ENCODE measurements at regions not wholly inside any gene's neighbourhood (a gene's known extent, or its start where the extent isn't known, plus 50 kb on each side); places are given as distances from the start of the nearest gene placed in this dataset.

- no peak for TF ChIP-seq ZNF280D (tag by site-specific recombination; IDR thresholded peaks at IDR 0.05)
- no peak for TF ChIP-seq HIC1 (tag by site-specific recombination; IDR thresholded peaks at IDR 0.05)
These were observed 84.1 kb upstream of the PRR23C start (continued) for GRCh38 chr3:139128803-139129202.

- ChIA-PET CTCF (no interaction called here), POLR2A (no interaction called here)
- Histone ChIP-seq H3K36me3 (ENCODE audit: control insufficient read depth in 2 of 2, insufficient read depth in 1 of 2, low read length in 2 of 2) (no peaks in the 10 kb centered on the region), H3K27ac (ENCODE audit: extremely low read depth, low read depth, low read length) (no peak overlapping the region), H3K9me3 (ENCODE audit: control insufficient read depth, insufficient read depth, low read depth, low read length) (no peaks in the 10 kb centered on the region), H3K4me3 (ENCODE audit: low read depth, low read length) (no peak overlapping the region), H3K4me1 (ENCODE audit: control insufficient read depth, insufficient read depth, low read length) (no peaks in the 10 kb centered on the region)
- TF ChIP-seq ZNF155 (tag by site-specific recombination; IDR thresholded peaks at IDR 0.05) (no peak), ZNF548 (tag by site-specific recombination; IDR thresholded peaks at IDR 0.05) (no peak), SP7 (tag by site-specific recombination; IDR thresholded peaks at IDR 0.05) (no peak), ZNF747 (tag by site-specific recombination; IDR thresholded peaks at IDR 0.05) (no peak), ZNF341 (tag by site-specific recombination; IDR thresholded peaks at IDR 0.05; ENCODE audit: low read depth) (no peak), ZNF626 (tag by site-specific recombination; IDR thresholded peaks at IDR 0.05) (no peak), PRDM10 (tag by site-specific recombination; IDR thresholded peaks at IDR 0.05) (no peak), ZNF202 (tag by site-specific recombination; IDR thresholded peaks at IDR 0.05; ENCODE audit: borderline replicate concordance) (no peak), ZBTB48 (tag by site-specific recombination; IDR thresholded peaks at IDR 0.05) (no peak), ZNF544 (tag by site-specific recombination; IDR thresholded peaks at IDR 0.05) (no peak), ZNF549 (tag by site-specific recombination; IDR thresholded peaks at IDR 0.05) (no peak), ZNF704 (tag by site-specific recombination; IDR thresholded peaks at IDR 0.05) (no peak), ZNF621 (tag by site-specific recombination; IDR thresholded peaks at IDR 0.05) (no peak), HOXC10 (CRISPR knock-in tag; IDR thresholded peaks at IDR 0.05) (no peak), ZSCAN23 (tag by site-specific recombination; IDR thresholded peaks at IDR 0.05) (no peak), WT1 (tag by site-specific recombination; IDR thresholded peaks at IDR 0.05) (no peak), KLF8 (tag by site-specific recombination; IDR thresholded peaks at IDR 0.05) (no peak)
These were observed 85.2 kb upstream of the PRR23C start for GRCh38 chr3:139129892-139130291.
